Activated naive CD4-positive, alpha-beta T cell treated with anti-CD3 and anti-CD28 coated beads for 36 hours (primary cell): ENCODE measurements at regions not wholly inside any gene's neighbourhood (a gene's known extent, or its start where the extent isn't known, plus 50 kb on each side); places are given as distances from the start of the nearest gene placed in this dataset.

Experiments used
- CTCF ChIA-PET: fragments of 350-600 bp; sonication (Branson Sonifier 250); formaldehyde crosslinking; loops from one replicate; lab custom pipeline; 2021; ENCODE audit warnings: antibody characterized with exemption; lab: Charles Lee
- DNase-seq: peaks from one replicate; pipeline ENCODE4 v3.0.0-alpha.2; 2020
- H3K27ac Mint-ChIP-seq: one replicate; pipeline ENCODE4 v1.8.0; 2021; ENCODE audit warnings: mild to moderate bottlenecking, mixed read lengths
- H3K27me3 Mint-ChIP-seq: one replicate; pipeline ENCODE4 v1.8.0; 2021; ENCODE audit warnings: low read depth, mixed read lengths
- H3K36me3 Mint-ChIP-seq: one replicate; pipeline ENCODE4 v1.8.0; 2021; ENCODE audit warnings: low read depth, mixed read lengths
- H3K4me1 Mint-ChIP-seq: one replicate; pipeline ENCODE4 v1.8.0; 2021; ENCODE audit warnings: low read depth, mixed read lengths
- H3K4me3 Mint-ChIP-seq: one replicate; pipeline ENCODE4 v1.8.0; 2021; ENCODE audit warnings: mild to moderate bottlenecking, moderate library complexity, mixed read lengths
- H3K9me3 Mint-ChIP-seq: one replicate; pipeline ENCODE4 v1.8.0; 2021; ENCODE audit warnings: mixed read lengths
- intact Hi-C: fragments of 100-400 bp; cut with micrococcal nuclease; formaldehyde crosslinking; loops from one replicate; pipeline ENCODE4 v1.15.1; 2023

- H3K4me3 Mint-ChIP-seq: no peak overlapping the region
- CTCF ChIA-PET: interaction anchor here (0.6 kb wide), 1 partner anchor 308 kb away, joined by 3 read pairs; no protein-coding TSS in a partner anchor
- no peaks in the 10 kb centered on the region for H3K9me3 Mint-ChIP-seq
- no peak for DNase-seq
- intact Hi-C loops: no loop called here
- no peaks in the 10 kb centered on the region for H3K4me1 Mint-ChIP-seq
- H3K27ac Mint-ChIP-seq: no peak overlapping the region
- H3K27me3 Mint-ChIP-seq: peaks cover 2% of the 10 kb centered on the region
- no peaks in the 10 kb centered on the region for H3K36me3 Mint-ChIP-seq
Measured at GRCh38 chr2:217066510-217067270, 206.8 kb upstream of the TNP1 start.

- Mint-ChIP-seq H3K4me1 (no peaks in the 10 kb centered on the region), H3K9me3 (no peaks in the 10 kb centered on the region), H3K27me3 (peaks cover 2% of the 10 kb centered on the region), H3K36me3 (no peaks in the 10 kb centered on the region), H3K27ac (no peak overlapping the region), H3K4me3 (no peak overlapping the region)
- no peak for DNase-seq
- CTCF ChIA-PET: interaction anchor here (1.2 kb wide), 1 partner anchor 40 kb away, joined by 3 read pairs; no protein-coding TSS in a partner anchor
- intact Hi-C loops: no loop called here
Measured at GRCh38 chr2:217065695-217066405, 206.0 kb upstream of the TNP1 start.

- H3K4me3 Mint-ChIP-seq: no peak overlapping the region
- intact Hi-C loops: no loop called here
- H3K27me3 Mint-ChIP-seq: peaks cover 2% of the 10 kb centered on the region
- H3K4me1 Mint-ChIP-seq: no peaks in the 10 kb centered on the region
- H3K36me3 Mint-ChIP-seq: no peaks in the 10 kb centered on the region
- H3K9me3 Mint-ChIP-seq: no peaks in the 10 kb centered on the region
- CTCF ChIA-PET: interaction anchor here (0.9 to 1.2 kb wide), 3 partner anchors 16 to 158 kb away, joined by 3 to 5 read pairs (median 4); no protein-coding TSS in a partner anchor
- no peak for DNase-seq
- no peak overlapping the region for H3K27ac Mint-ChIP-seq
Measured at GRCh38 chr2:217065012-217065290, 205.1 kb upstream of the TNP1 start.

GRCh38 chr2:217064234-217065011 is 204.6 kb upstream of the TNP1 start:
- intact Hi-C loops: no loop called here
- no peaks in the 10 kb centered on the region for H3K4me1 Mint-ChIP-seq
- DNase-seq: no peak
- H3K27ac Mint-ChIP-seq: no peak overlapping the region
- H3K36me3 Mint-ChIP-seq: no peaks in the 10 kb centered on the region
- CTCF ChIA-PET: interaction anchor here (0.9 to 1.2 kb wide), 3 partner anchors 17 to 158 kb away, joined by 3 to 5 read pairs (median 4); no protein-coding TSS in a partner anchor
- peaks cover 2% of the 10 kb centered on the region for H3K27me3 Mint-ChIP-seq
- no peak overlapping the region for H3K4me3 Mint-ChIP-seq
- no peaks in the 10 kb centered on the region for H3K9me3 Mint-ChIP-seq

GRCh38 chr2:217063238-217063755 is 203.4 kb upstream of the TNP1 start:
- Mint-ChIP-seq H3K27ac (no peak overlapping the region), H3K4me1 (no peaks in the 10 kb centered on the region), H3K36me3 (no peaks in the 10 kb centered on the region), H3K4me3 (no peak overlapping the region), H3K27me3 (peaks cover 2% of the 10 kb centered on the region), H3K9me3 (no peaks in the 10 kb centered on the region)
- intact Hi-C loops: no loop called here
- DNase-seq: no peak
- CTCF ChIA-PET: interaction anchor here (0.7 kb wide), 1 partner anchor 360 kb away, joined by 3 read pairs; no protein-coding TSS in a partner anchor

- H3K9me3 Mint-ChIP-seq: no peaks in the 10 kb centered on the region
- no peaks in the 10 kb centered on the region for H3K4me1 Mint-ChIP-seq
- H3K4me3 Mint-ChIP-seq: no peak overlapping the region
- no peaks in the 10 kb centered on the region for H3K36me3 Mint-ChIP-seq
- peaks cover 2% of the 10 kb centered on the region for H3K27me3 Mint-ChIP-seq
- intact Hi-C loops: no loop called here
- DNase-seq: no peak
- H3K27ac Mint-ChIP-seq: no peak overlapping the region
- CTCF ChIA-PET: interaction anchor here (0.6 to 0.7 kb wide), 4 partner anchors 10 to 706 kb away, joined by 3 read pairs; no protein-coding TSS in a partner anchor
Measured at GRCh38 chr2:217062768-217063167, 202.9 kb upstream of the TNP1 start.

- no peak for DNase-seq
- Mint-ChIP-seq H3K9me3 (no peaks in the 10 kb centered on the region), H3K27ac (no peak overlapping the region), H3K36me3 (no peaks in the 10 kb centered on the region), H3K27me3 (peaks cover 2% of the 10 kb centered on the region), H3K4me3 (no peak overlapping the region), H3K4me1 (no peaks in the 10 kb centered on the region)
- CTCF ChIA-PET: interaction anchor here (0.6 to 0.7 kb wide), 2 partner anchors 10 to 707 kb away, joined by 3 read pairs; no protein-coding TSS in a partner anchor
- intact Hi-C loops: no loop called here
Measured at GRCh38 chr2:217061916-217062505, 202.1 kb upstream of the TNP1 start.

GRCh38 chr2:217060951-217061547 is 201.2 kb upstream of the TNP1 start:
- intact Hi-C loops: no loop called here
- H3K4me1 Mint-ChIP-seq: no peaks in the 10 kb centered on the region

GRCh38 chr2:217060516-217060915 is 200.7 kb upstream of the TNP1 start:
- CTCF ChIA-PET: no interaction called here
- Mint-ChIP-seq H3K27me3 (no peaks in the 10 kb centered on the region), H3K36me3 (no peaks in the 10 kb centered on the region), H3K9me3 (no peaks in the 10 kb centered on the region), H3K4me3 (no peak overlapping the region), H3K27ac (no peak overlapping the region), H3K4me1 (no peaks in the 10 kb centered on the region)
- no peak for DNase-seq
- intact Hi-C loops: no loop called here

More at GRCh38 chr2:217060951-217061547, 201.2 kb upstream of the TNP1 start:
- Mint-ChIP-seq H3K27ac (no peak overlapping the region), H3K36me3 (no peaks in the 10 kb centered on the region), H3K9me3 (no peaks in the 10 kb centered on the region), H3K27me3 (peaks cover under 1% of the 10 kb centered on the region), H3K4me3 (no peak overlapping the region)
- CTCF ChIA-PET: no interaction called here
- DNase-seq: no peak

- intact Hi-C loops: no loop called here
- Mint-ChIP-seq H3K27me3 (peaks cover 2% of the 10 kb centered on the region), H3K36me3 (no peaks in the 10 kb centered on the region), H3K27ac (no peak overlapping the region), H3K4me3 (no peak overlapping the region), H3K4me1 (no peaks in the 10 kb centered on the region), H3K9me3 (no peaks in the 10 kb centered on the region)
- CTCF ChIA-PET: interaction anchor here (0.6 kb wide), 1 partner anchor 265 kb away, joined by 3 read pairs; no protein-coding TSS in a partner anchor
- DNase-seq: no peak
Measured at GRCh38 chr2:217058791-217059755, 199.2 kb upstream of the TNP1 start.

- Mint-ChIP-seq H3K27ac (no peak overlapping the region), H3K36me3 (no peaks in the 10 kb centered on the region), H3K9me3 (no peaks in the 10 kb centered on the region), H3K4me1 (no peaks in the 10 kb centered on the region), H3K27me3 (peaks cover 2% of the 10 kb centered on the region), H3K4me3 (no peak overlapping the region)
- intact Hi-C loops: no loop called here
- CTCF ChIA-PET: no interaction called here
- DNase-seq: no peak
Measured at GRCh38 chr2:217057773-217058172, 197.9 kb upstream of the TNP1 start.
